ENCODE measurements at regions not wholly inside any gene's neighbourhood (a gene's known extent, or its start where the extent isn't known, plus 50 kb on each side); places are given as distances from the start of the nearest gene placed in this dataset.

DNA sequence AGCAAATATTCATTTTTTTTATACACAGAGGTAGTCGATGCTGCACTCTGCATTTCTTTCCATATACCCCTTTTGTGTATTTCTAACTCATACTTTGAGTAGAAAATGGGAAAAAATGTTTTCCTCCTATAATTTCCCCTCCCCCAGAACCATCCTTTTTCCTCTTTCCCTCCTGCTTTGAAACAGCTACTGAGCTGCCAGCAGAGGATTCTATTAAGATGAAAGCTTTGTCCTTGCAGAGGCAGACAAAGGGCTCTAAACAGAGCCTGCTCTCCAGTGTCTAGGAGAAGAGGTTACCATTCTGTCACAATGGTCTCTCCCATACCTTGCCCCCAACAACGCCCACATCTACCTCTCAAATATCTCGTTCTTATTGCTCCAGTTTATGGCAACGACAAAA is 74.6 kb upstream of the OSBPL8 start:
- DNase-seq (no peak), ATAC-seq (no peak)
- Mint-ChIP-seq H3K9me3 (ENCODE audit: low read depth) (no peaks in the 10 kb centered on the region), H3K27me3 (no peaks in the 10 kb centered on the region), H3K4me3 (no peak overlapping the region), H3K36me3 (ENCODE audit: low read depth) (no peaks in the 10 kb centered on the region), H3K27ac (no peak overlapping the region), H3K4me1 (peaks cover 9% of the 10 kb centered on the region)
- CTCF ChIA-PET = no interaction called here
- POLR2A ChIA-PET = no interaction called here
- intact Hi-C loops (cut with DNase I, micrococcal nuclease) = no loop called here

- no peaks in the 10 kb centered on the region for H3K9me3 Mint-ChIP-seq (ENCODE audit: low read depth)
- peaks cover 9% of the 10 kb centered on the region for H3K4me1 Mint-ChIP-seq
- ChIA-PET CTCF (interaction anchor here (1.1 kb wide), 1 partner anchor 375 kb away, joined by 6 read pairs; no protein-coding TSS in a partner anchor), POLR2A (no interaction called here)
- H3K4me3 Mint-ChIP-seq = no peak overlapping the region
- intact Hi-C loops (cut with DNase I, micrococcal nuclease) = no loop called here
- H3K36me3 Mint-ChIP-seq (ENCODE audit: low read depth) = no peaks in the 10 kb centered on the region
- ATAC-seq (peak; percentile 66), DNase-seq (no peak)
- no peak overlapping the region for H3K27ac Mint-ChIP-seq
- no peaks in the 10 kb centered on the region for H3K27me3 Mint-ChIP-seq
These were observed 76.6 kb upstream of the OSBPL8 start for GRCh38 chr12:76636121-76636692.

DNA sequence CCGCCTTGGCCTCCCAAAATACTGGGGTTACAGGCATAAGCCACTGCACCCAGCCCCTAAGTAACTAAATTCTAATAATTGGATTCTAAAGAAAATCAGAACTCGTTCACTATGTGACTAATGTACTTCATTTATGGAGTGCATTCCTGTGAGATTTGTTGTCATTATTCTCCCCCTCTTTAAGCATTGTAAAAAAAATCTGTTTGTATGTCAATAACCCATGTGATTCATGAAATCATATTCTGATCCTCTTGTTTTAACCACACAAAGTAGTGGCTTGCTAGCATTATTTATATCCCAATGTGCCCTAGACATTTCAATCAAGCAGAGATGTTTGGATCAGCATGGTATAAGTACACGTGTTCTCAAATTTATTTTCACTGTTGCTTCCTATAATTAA is 78.2 kb upstream of the OSBPL8 start:
- no peak overlapping the region for H3K4me3 Mint-ChIP-seq
- H3K27ac Mint-ChIP-seq = no peak overlapping the region
- CTCF ChIA-PET = interaction anchor here (1.1 kb wide), 1 partner anchor 9 kb away, joined by 3 read pairs; no protein-coding TSS in a partner anchor
- intact Hi-C loops (cut with DNase I, micrococcal nuclease) = no loop called here
- POLR2A ChIA-PET = no interaction called here
- H3K27me3 Mint-ChIP-seq = no peaks in the 10 kb centered on the region
- H3K36me3 Mint-ChIP-seq (ENCODE audit: low read depth) = no peaks in the 10 kb centered on the region
- ATAC-seq (no peak), DNase-seq (no peak)
- no peaks in the 10 kb centered on the region for H3K9me3 Mint-ChIP-seq (ENCODE audit: low read depth)
- peaks cover 9% of the 10 kb centered on the region for H3K4me1 Mint-ChIP-seq

DNA sequence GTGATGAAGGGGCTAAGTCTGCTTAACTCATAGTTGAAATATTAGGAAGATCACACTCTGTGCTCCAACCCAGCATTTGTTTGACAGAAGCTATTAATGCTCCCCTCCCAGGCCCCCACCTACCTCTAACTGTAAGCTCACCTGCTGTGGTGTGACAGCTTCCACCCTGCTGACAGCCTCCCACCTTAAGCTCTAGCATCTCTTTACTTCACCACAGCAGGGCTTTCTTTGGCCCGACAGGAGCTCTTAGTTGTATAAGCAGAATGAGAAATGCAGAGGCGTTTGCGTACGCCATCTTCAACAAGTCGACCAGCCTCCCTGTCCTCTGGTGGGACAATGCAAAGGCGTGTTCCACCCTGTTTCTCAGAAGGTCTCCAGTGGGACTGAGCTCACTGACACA is 80.1 kb upstream of the OSBPL8 start:
- ChIA-PET POLR2A (interaction anchor here (0.6 kb wide), 1 partner anchor 174 kb away, joined by 3 read pairs; no protein-coding TSS in a partner anchor), CTCF (interaction anchor here (0.6 to 1.5 kb wide), 3 partner anchors 14 to 152 kb away, joined by 3 to 5 read pairs (median 3); no protein-coding TSS in a partner anchor)
- Mint-ChIP-seq H3K27ac (no peak overlapping the region), H3K36me3 (ENCODE audit: low read depth) (no peaks in the 10 kb centered on the region), H3K27me3 (no peaks in the 10 kb centered on the region), H3K4me1 (peaks cover 9% of the 10 kb centered on the region), H3K4me3 (no peak overlapping the region), H3K9me3 (ENCODE audit: low read depth) (no peaks in the 10 kb centered on the region)
- intact Hi-C loops (cut with DNase I, micrococcal nuclease) = no loop called here
- ATAC-seq (no peak), DNase-seq (no peak)

DNA sequence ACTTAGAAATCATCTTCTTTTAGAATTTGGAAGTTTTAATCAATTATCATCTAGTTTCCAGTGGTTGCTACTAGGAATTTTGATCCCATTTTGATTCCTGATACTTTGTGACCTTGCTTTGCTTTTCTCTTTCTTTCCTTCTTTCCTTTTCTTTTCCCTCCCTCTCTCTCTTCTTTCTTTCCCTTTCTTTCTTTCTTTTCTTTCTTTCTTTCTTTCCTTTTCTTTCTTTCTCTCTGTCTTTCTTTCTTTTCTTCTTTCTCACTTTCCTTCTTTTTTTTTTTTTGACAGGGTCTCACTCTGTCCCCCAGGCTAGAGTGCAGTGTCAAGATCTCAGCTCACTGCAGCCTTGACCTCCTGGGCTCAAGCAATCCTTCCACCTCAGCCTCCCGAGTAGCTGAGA is 81.5 kb upstream of the OSBPL8 start:
- H3K4me1 Mint-ChIP-seq = peaks cover 9% of the 10 kb centered on the region
- no peaks in the 10 kb centered on the region for H3K9me3 Mint-ChIP-seq (ENCODE audit: low read depth)
- no peak for DNase-seq
- no peaks in the 10 kb centered on the region for H3K36me3 Mint-ChIP-seq (ENCODE audit: low read depth)
- POLR2A ChIA-PET = no interaction called here
- H3K27ac Mint-ChIP-seq = no peak overlapping the region
- no peak overlapping the region for H3K4me3 Mint-ChIP-seq
- no peaks in the 10 kb centered on the region for H3K27me3 Mint-ChIP-seq
- no peak for ATAC-seq
- intact Hi-C loops (cut with DNase I, micrococcal nuclease) = no loop called here
- CTCF ChIA-PET = no interaction called here

DNA sequence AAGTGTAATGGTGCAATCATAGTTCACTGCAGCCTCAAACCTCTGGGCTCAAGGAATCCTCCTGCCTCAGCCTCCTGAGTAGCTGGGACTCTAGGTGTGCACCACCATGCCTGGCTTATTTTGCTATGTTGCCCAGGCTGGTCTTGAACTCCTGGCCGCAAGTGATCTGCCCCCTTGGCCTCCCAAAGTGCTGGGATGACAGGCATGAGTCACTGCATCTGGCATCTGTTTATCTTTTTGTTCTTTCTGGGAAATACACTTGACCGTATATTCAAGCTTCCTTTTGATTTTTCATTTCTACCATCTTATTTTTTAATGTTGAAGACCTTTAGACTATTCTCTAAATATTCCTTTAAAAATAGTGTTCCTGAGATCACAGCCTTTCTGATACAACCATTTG is 82.4 kb upstream of the OSBPL8 start:
- H3K27ac Mint-ChIP-seq = no peak overlapping the region
- ChIA-PET CTCF (no interaction called here), POLR2A (no interaction called here)
- H3K36me3 Mint-ChIP-seq (ENCODE audit: low read depth) = no peaks in the 10 kb centered on the region
- no peak for DNase-seq
- H3K9me3 Mint-ChIP-seq (ENCODE audit: low read depth) = no peaks in the 10 kb centered on the region
- ATAC-seq = no peak
- H3K4me3 Mint-ChIP-seq = no peak overlapping the region
- H3K4me1 Mint-ChIP-seq = peaks cover 2% of the 10 kb centered on the region
- intact Hi-C loops (cut with DNase I, micrococcal nuclease) = no loop called here
- no peaks in the 10 kb centered on the region for H3K27me3 Mint-ChIP-seq

GRCh38 chr12:76643438-76643837 is 83.9 kb upstream of the OSBPL8 start:
- ChIA-PET CTCF (no interaction called here), POLR2A (no interaction called here)
- H3K9me3 Mint-ChIP-seq (ENCODE audit: low read depth) = no peaks in the 10 kb centered on the region
- H3K4me1 Mint-ChIP-seq = no peaks in the 10 kb centered on the region
- no peaks in the 10 kb centered on the region for H3K27me3 Mint-ChIP-seq
- no peaks in the 10 kb centered on the region for H3K36me3 Mint-ChIP-seq (ENCODE audit: low read depth)
- DNase-seq = no peak
- no peak overlapping the region for H3K27ac Mint-ChIP-seq
- intact Hi-C loops (cut with DNase I, micrococcal nuclease) = no loop called here
- no peak for ATAC-seq
- H3K4me3 Mint-ChIP-seq = no peak overlapping the region

DNA sequence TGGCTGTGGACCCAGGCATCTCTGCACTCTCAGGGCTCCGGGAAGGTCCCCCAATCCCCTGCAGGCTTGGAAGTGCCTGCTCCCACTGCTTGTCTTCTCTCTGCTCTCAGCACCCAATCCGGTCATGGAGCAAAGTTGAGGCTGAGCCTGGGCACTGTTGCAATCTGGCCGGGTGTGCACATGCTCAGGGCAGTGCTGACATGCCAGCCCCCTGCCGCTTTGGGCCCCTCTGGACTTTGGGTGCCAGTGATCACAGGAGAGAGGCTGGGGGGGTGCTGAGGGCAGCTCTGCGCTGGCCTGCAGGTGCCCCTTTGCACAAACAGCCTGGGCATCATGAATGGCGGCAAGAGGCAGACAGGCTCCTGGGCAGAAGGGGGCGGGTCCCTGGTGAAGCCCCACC is 85.4 kb upstream of the OSBPL8 start:
- H3K4me1 Mint-ChIP-seq = no peaks in the 10 kb centered on the region
- no peak for DNase-seq
- no peaks in the 10 kb centered on the region for H3K9me3 Mint-ChIP-seq (ENCODE audit: low read depth)
- no peak overlapping the region for H3K4me3 Mint-ChIP-seq
- ATAC-seq = no peak
- H3K36me3 Mint-ChIP-seq (ENCODE audit: low read depth) = no peaks in the 10 kb centered on the region
- H3K27ac Mint-ChIP-seq = no peak overlapping the region
- H3K27me3 Mint-ChIP-seq = no peaks in the 10 kb centered on the region
- ChIA-PET CTCF (interaction anchor here (0.6 kb wide), 1 partner anchor 236 kb away, joined by 3 read pairs; no protein-coding TSS in a partner anchor), POLR2A (no interaction called here)
- intact Hi-C loops (cut with DNase I, micrococcal nuclease) = no loop called here

GRCh38 chr12:76645934-76646333 is 86.4 kb upstream of the OSBPL8 start:
- CTCF ChIA-PET = interaction anchor here (1.0 to 1.1 kb wide), 2 partner anchors 8 to 10 kb away, joined by 3 read pairs; no protein-coding TSS in a partner anchor
- no peak overlapping the region for H3K27ac Mint-ChIP-seq
- no peak overlapping the region for H3K4me3 Mint-ChIP-seq
- intact Hi-C loops (cut with DNase I, micrococcal nuclease) = no loop called here
- no peaks in the 10 kb centered on the region for H3K27me3 Mint-ChIP-seq
- POLR2A ChIA-PET = no interaction called here
- no peaks in the 10 kb centered on the region for H3K9me3 Mint-ChIP-seq (ENCODE audit: low read depth)
- no peaks in the 10 kb centered on the region for H3K36me3 Mint-ChIP-seq (ENCODE audit: low read depth)
- ATAC-seq (no peak), DNase-seq (no peak)
- H3K4me1 Mint-ChIP-seq = no peaks in the 10 kb centered on the region

DNA sequence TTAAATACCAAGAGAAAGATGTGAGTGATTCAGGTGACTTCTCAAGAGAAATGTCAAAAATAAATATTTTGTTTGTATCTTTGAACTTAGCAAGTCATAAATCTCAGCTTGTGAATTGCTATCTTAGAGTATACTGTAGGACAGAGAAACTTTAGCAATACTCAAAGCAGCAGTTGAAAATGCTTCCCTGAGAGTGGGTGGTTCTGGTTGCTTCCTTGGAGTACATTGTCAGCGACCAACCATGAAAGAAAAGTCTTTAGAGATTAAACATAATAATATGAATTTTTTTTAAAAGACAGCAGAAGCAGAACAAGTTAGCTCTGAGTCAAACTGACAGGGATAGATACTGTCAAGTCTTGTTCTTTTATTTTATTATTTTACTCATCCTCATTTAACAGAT is 86.8 kb upstream of the OSBPL8 start:
- intact Hi-C loops (cut with DNase I, micrococcal nuclease) = no loop called here
- H3K27ac Mint-ChIP-seq = no peak overlapping the region
- ATAC-seq (no peak), DNase-seq (no peak)
- ChIA-PET CTCF (interaction anchor here (1.0 to 1.1 kb wide), 2 partner anchors 9 kb away, joined by 3 read pairs; no protein-coding TSS in a partner anchor), POLR2A (no interaction called here)
- H3K4me1 Mint-ChIP-seq = no peaks in the 10 kb centered on the region
- H3K9me3 Mint-ChIP-seq (ENCODE audit: low read depth) = no peaks in the 10 kb centered on the region
- H3K36me3 Mint-ChIP-seq (ENCODE audit: low read depth) = no peaks in the 10 kb centered on the region
- no peaks in the 10 kb centered on the region for H3K27me3 Mint-ChIP-seq
- H3K4me3 Mint-ChIP-seq = no peak overlapping the region

- DNase-seq (no peak), ATAC-seq (no peak)
- Mint-ChIP-seq H3K36me3 (ENCODE audit: low read depth) (no peaks in the 10 kb centered on the region), H3K27ac (no peak overlapping the region), H3K27me3 (no peaks in the 10 kb centered on the region), H3K9me3 (ENCODE audit: low read depth) (no peaks in the 10 kb centered on the region), H3K4me1 (no peaks in the 10 kb centered on the region), H3K4me3 (no peak overlapping the region)
- intact Hi-C loops (cut with DNase I, micrococcal nuclease) = no loop called here
- CTCF ChIA-PET = no interaction called here
- POLR2A ChIA-PET = no interaction called here
These were observed 89.5 kb upstream of the OSBPL8 start for GRCh38 chr12:76649099-76649498.

DNA sequence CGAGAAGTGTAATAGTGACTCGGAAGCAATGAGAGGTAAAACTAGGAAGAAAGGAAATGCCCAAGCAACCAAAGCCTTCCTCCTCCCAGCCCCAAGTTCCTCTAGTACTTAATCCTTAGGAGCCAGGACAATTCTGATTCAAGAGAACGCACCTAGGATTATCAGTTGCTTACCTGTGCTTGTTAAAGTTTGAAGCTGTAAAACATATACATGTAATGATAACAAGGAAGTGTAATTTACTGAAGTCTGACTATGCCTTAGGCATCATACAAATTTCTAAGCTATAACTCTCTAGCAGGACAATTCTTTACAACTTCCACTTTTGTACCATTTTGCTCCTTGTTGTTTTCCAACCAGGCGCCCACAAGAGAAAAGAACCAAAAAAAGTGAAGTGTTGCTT is 92.8 kb upstream of the OSBPL8 start:
- no peak overlapping the region for H3K4me3 Mint-ChIP-seq
- intact Hi-C loops (cut with DNase I, micrococcal nuclease) = no loop called here
- H3K27ac Mint-ChIP-seq = no peak overlapping the region
- no peaks in the 10 kb centered on the region for H3K9me3 Mint-ChIP-seq (ENCODE audit: low read depth)
- no peaks in the 10 kb centered on the region for H3K4me1 Mint-ChIP-seq
- DNase-seq = no peak
- H3K27me3 Mint-ChIP-seq = peaks cover 4% of the 10 kb centered on the region
- no peak for ATAC-seq
- ChIA-PET POLR2A (no interaction called here), CTCF (no interaction called here)
- no peaks in the 10 kb centered on the region for H3K36me3 Mint-ChIP-seq (ENCODE audit: low read depth)

DNA sequence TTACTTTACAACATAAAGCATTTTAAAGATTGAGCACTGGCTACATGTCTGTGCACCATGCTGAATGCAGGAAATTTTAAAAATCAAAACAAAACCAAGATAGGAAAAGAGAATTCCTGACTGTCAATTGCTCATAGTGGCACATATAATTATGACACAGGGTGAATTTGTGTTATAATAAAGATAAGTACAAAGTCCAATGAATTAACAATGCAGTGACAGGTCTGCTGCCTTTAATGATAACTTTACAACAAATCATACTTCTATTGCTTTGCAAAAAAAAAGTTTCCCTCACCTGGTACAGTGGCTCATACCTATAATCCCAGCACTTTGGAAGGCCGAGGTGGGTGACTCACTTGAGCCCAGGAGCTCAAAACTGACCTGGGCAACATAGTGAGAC is 93.8 kb upstream of the OSBPL8 start:
- no peaks in the 10 kb centered on the region for H3K36me3 Mint-ChIP-seq (ENCODE audit: low read depth)
- intact Hi-C loops (cut with DNase I, micrococcal nuclease) = no loop called here

More for the DNA sequence above, 93.8 kb upstream of the OSBPL8 start:
- Mint-ChIP-seq H3K27me3 (peaks cover 4% of the 10 kb centered on the region), H3K9me3 (ENCODE audit: low read depth) (no peaks in the 10 kb centered on the region), H3K4me3 (no peak overlapping the region), H3K4me1 (no peaks in the 10 kb centered on the region), H3K27ac (no peak overlapping the region)
- DNase-seq (no peak), ATAC-seq (no peak)
- ChIA-PET POLR2A (no interaction called here), CTCF (interaction anchor here (0.7 kb wide), 1 partner anchor 1347 kb away, joined by 5 read pairs; no protein-coding TSS in a partner anchor)
